ENCODE measurements at regions not wholly inside any gene's neighbourhood (a gene's known extent, or its start where the extent isn't known, plus 50 kb on each side); places are given as distances from the start of the nearest gene placed in this dataset.

DNA sequence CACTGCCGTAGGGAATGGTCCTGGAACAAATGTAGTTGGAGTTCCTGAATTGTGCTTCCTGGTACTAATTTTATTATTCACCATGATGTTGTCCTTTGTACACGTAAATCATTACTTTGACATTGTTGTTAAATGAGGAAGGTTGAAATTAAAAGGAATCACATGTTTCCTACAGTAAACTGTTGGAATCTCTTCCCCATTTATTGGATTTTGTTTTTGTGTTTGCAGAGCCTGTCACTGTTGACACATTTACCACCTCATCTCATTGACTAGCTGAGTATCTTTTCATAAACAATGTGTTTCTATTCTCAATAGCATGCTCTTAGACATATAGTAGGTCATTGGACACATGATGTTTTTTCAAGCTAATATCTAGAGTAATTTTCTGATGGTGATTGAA, 1012.5 kb downstream of the NR2F1-AS1 start:
- CTCF ChIA-PET, result no interaction called here

More for the DNA sequence above, 1012.5 kb downstream of the NR2F1-AS1 start:
- Histone ChIP-seq H3K4me1 (ENCODE audit: control insufficient read depth, extremely low read depth, insufficient read depth, low read length) (no peaks in the 10 kb centered on the region), H3K9me3 (replicated peaks; ENCODE audit: control insufficient read depth, insufficient read depth, low read length) (no peaks in the 10 kb centered on the region), H2AFZ (ENCODE audit: low read depth, low read length) (no peak overlapping the region), H3K27me3 (ENCODE audit: control insufficient read depth in 2 of 2, insufficient read depth in 2 of 2, low read length in 2 of 2) (no peaks in the 10 kb centered on the region), H3K9me1 (replicated peaks; ENCODE audit: control insufficient read depth, extremely low read depth, insufficient read depth, low read length) (no peaks in the 10 kb centered on the region), H3K9ac (replicated peaks; ENCODE audit: extremely low read depth, insufficient read depth, low read length) (no peak overlapping the region), H3K4me2 (ENCODE audit: insufficient read depth, low read length) (no peak overlapping the region), H3K79me2 (ENCODE audit: control insufficient read depth, insufficient read depth, low read length) (no peaks in the 10 kb centered on the region), H3K36me3 (ENCODE audit: control insufficient read depth in 2 of 2, extremely low read depth in 1 of 2, insufficient read depth in 2 of 2, low read length in 2 of 2) (no peaks in the 10 kb centered on the region), H3K27ac (ENCODE audit: insufficient read depth, low read depth, low read length) (no peak overlapping the region), H3K4me3 (replicated peaks in 1 of 3; ENCODE audit: insufficient read depth in 1 of 3, low read depth in 1 of 3, low read length in 3 of 3) (no peak overlapping the region), H4K20me1 (replicated peaks; ENCODE audit: control insufficient read depth, extremely low read depth, insufficient read depth, low read length) (no peaks in the 10 kb centered on the region)
- POLR2A ChIA-PET, result no interaction called here
- DNase-seq (ENCODE audit: low read depth, low spot score) (no peak), FAIRE-seq (no peak)
- BruUV-seq (replicated peaks), result no TSS peak
- intact Hi-C loops (cut with micrococcal nuclease), result no loop called here
- TF ChIP-seq POLR2A (IDR thresholded peaks at IDR 0.05; ENCODE audit: low read depth, low read length) (no peak), GATA2 (IDR thresholded peaks at IDR 0.05; ENCODE audit: insufficient read depth, insufficient read length, low read depth, low read length) (no peak), EZH2 (IDR thresholded peaks at IDR 0.05; ENCODE audit: borderline replicate concordance, low read depth, low read length, severe bottlenecking) (no peak), MYC (IDR thresholded peaks at IDR 0.05; ENCODE audit: low read depth, low read length) (no peak), POLR2AphosphoS5 (IDR thresholded peaks at IDR 0.05; ENCODE audit: insufficient read depth, low read depth, low read length) (no peak), FOS (IDR thresholded peaks at IDR 0.05; ENCODE audit: borderline replicate concordance, insufficient read depth, low read length) (no peak), JUN (IDR thresholded peaks at IDR 0.05; ENCODE audit: borderline replicate concordance, insufficient read depth, insufficient read length, low read depth) (no peak)
- TF ChIP-seq, protein P1, sequence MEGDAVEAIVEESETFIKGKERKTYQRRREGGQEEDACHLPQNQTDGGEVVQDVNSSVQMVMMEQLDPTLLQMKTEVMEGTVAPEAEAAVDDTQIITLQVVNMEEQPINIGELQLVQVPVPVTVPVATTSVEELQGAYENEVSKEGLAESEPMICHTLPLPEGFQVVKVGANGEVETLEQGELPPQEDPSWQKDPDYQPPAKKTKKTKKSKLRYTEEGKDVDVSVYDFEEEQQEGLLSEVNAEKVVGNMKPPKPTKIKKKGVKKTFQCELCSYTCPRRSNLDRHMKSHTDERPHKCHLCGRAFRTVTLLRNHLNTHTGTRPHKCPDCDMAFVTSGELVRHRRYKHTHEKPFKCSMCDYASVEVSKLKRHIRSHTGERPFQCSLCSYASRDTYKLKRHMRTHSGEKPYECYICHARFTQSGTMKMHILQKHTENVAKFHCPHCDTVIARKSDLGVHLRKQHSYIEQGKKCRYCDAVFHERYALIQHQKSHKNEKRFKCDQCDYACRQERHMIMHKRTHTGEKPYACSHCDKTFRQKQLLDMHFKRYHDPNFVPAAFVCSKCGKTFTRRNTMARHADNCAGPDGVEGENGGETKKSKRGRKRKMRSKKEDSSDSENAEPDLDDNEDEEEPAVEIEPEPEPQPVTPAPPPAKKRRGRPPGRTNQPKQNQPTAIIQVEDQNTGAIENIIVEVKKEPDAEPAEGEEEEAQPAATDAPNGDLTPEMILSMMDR (IDR thresholded peaks at IDR 0.05; ENCODE audit: extremely low read depth in 1 of 2, insufficient read depth in 1 of 2, low read depth in 1 of 2, low read length in 2 of 2), result no peak
- TF ChIP-seq, protein P2, sequence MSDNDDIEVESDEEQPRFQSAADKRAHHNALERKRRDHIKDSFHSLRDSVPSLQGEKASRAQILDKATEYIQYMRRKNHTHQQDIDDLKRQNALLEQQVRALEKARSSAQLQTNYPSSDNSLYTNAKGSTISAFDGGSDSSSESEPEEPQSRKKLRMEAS (IDR thresholded peaks at IDR 0.05; ENCODE audit: insufficient read depth, insufficient read length), result no peak
- dilution Hi-C loops (cut with MboI; ENCODE audit: extremely low pct_ligation_motif_present, low sequenced_read_pairs), result no loop called here

Measured in endothelial cell of umbilical vein (primary cell).